ENCODE measurements at regions not wholly inside any gene's neighbourhood (a gene's known extent, or its start where the extent isn't known, plus 50 kb on each side); places are given as distances from the start of the nearest gene placed in this dataset.
"Not testable (repeated sequence)": the region's sequence is repeated elsewhere in the genome, so short reads cannot be mapped to it uniquely, and the experiment has no call there.

GRCh38 chr4:38377195-38377594 lies 286.8 kb upstream of the KLF3 start:
- Histone ChIP-seq H2AFZ (ENCODE audit: low read length, unreplicated experiment) (no peak overlapping the region), H3K4me3 (ENCODE audit: low read depth, low read length) (no peak overlapping the region), H3K4me1 (ENCODE audit: control insufficient read depth, insufficient read depth, low read length, unreplicated experiment) (no peaks in the 10 kb centered on the region), H3K36me3 (ENCODE audit: insufficient read depth, low read length) (no peaks in the 10 kb centered on the region), H3K27ac (ENCODE audit: low read depth, low read length) (no peak overlapping the region), H3K79me2 (ENCODE audit: control insufficient read depth, insufficient read depth, low read length, unreplicated experiment) (no peaks in the 10 kb centered on the region), H3K27me3 (ENCODE audit: insufficient read depth, low read length) (no peaks in the 10 kb centered on the region; the same call in 1 of the 2 replicates)

GRCh38 chr4:38378478-38378877 lies 285.5 kb upstream of the KLF3 start:
- no peak overlapping the region for H3K4me3 ChIP-seq (ENCODE audit: low read depth, low read length)
- H3K4me1 ChIP-seq (ENCODE audit: control insufficient read depth, insufficient read depth, low read length, unreplicated experiment) = no peaks in the 10 kb centered on the region
- H3K79me2 ChIP-seq (ENCODE audit: control insufficient read depth, insufficient read depth, low read length, unreplicated experiment) = no peaks in the 10 kb centered on the region
- no peaks in the 10 kb centered on the region for H3K36me3 ChIP-seq (ENCODE audit: insufficient read depth, low read length)
- no peaks in the 10 kb centered on the region; the same call in 1 of the 2 replicates for H3K27me3 ChIP-seq (ENCODE audit: insufficient read depth, low read length)
- H3K27ac ChIP-seq (ENCODE audit: low read depth, low read length) = no peak overlapping the region
- no peak overlapping the region for H2AFZ ChIP-seq (ENCODE audit: low read length, unreplicated experiment)

GRCh38 chr4:38381788-38382187 lies 282.2 kb upstream of the KLF3 start:
- Histone ChIP-seq H3K79me2 (ENCODE audit: control insufficient read depth, insufficient read depth, low read length, unreplicated experiment) (no peaks in the 10 kb centered on the region), H3K4me1 (ENCODE audit: control insufficient read depth, insufficient read depth, low read length, unreplicated experiment) (no peaks in the 10 kb centered on the region)

GRCh38 chr4:38382520-38382919 lies 281.5 kb upstream of the KLF3 start:
- no peaks in the 10 kb centered on the region for H3K79me2 ChIP-seq (ENCODE audit: control insufficient read depth, insufficient read depth, low read length, unreplicated experiment)
- no peaks in the 10 kb centered on the region for H3K36me3 ChIP-seq (ENCODE audit: insufficient read depth, low read length)
- no peak overlapping the region for H3K27ac ChIP-seq (ENCODE audit: low read depth, low read length)
- H2AFZ ChIP-seq (ENCODE audit: low read length, unreplicated experiment) = no peak overlapping the region
- no peaks in the 10 kb centered on the region for H3K27me3 ChIP-seq (ENCODE audit: insufficient read depth, low read length)
- H3K4me1 ChIP-seq (ENCODE audit: control insufficient read depth, insufficient read depth, low read length, unreplicated experiment) = no peaks in the 10 kb centered on the region
- no peak overlapping the region for H3K4me3 ChIP-seq (ENCODE audit: low read depth, low read length)

More at GRCh38 chr4:38381788-38382187, 282.2 kb upstream of the KLF3 start:
- Histone ChIP-seq H3K27me3 (ENCODE audit: insufficient read depth, low read length) (no peaks in the 10 kb centered on the region), H2AFZ (ENCODE audit: low read length, unreplicated experiment) (no peak overlapping the region), H3K27ac (ENCODE audit: low read depth, low read length) (no peak overlapping the region), H3K36me3 (ENCODE audit: insufficient read depth, low read length) (no peaks in the 10 kb centered on the region), H3K4me3 (ENCODE audit: low read depth, low read length) (no peak overlapping the region)

- H2AFZ ChIP-seq (ENCODE audit: low read length, unreplicated experiment) = no peak overlapping the region
- H3K27me3 ChIP-seq (ENCODE audit: insufficient read depth, low read length) = no peaks in the 10 kb centered on the region
- H3K27ac ChIP-seq (ENCODE audit: low read depth, low read length) = no peak overlapping the region
- H3K36me3 ChIP-seq (ENCODE audit: insufficient read depth, low read length) = no peaks in the 10 kb centered on the region
- no peaks in the 10 kb centered on the region for H3K79me2 ChIP-seq (ENCODE audit: control insufficient read depth, insufficient read depth, low read length, unreplicated experiment)
- H3K4me1 ChIP-seq (ENCODE audit: control insufficient read depth, insufficient read depth, low read length, unreplicated experiment) = no peaks in the 10 kb centered on the region
- H3K4me3 ChIP-seq (ENCODE audit: low read depth, low read length) = no peak overlapping the region
Observed at GRCh38 chr4:38383646-38384121, 280.3 kb upstream of the KLF3 start.

GRCh38 chr4:38385093-38386004 lies 278.6 kb upstream of the KLF3 start:
- no peaks in the 10 kb centered on the region for H3K27me3 ChIP-seq (ENCODE audit: insufficient read depth, low read length)
- H3K79me2 ChIP-seq (ENCODE audit: control insufficient read depth, insufficient read depth, low read length, unreplicated experiment) = no peaks in the 10 kb centered on the region
- H3K4me3 ChIP-seq (ENCODE audit: low read depth, low read length) = no peak overlapping the region
- H3K4me1 ChIP-seq (ENCODE audit: control insufficient read depth, insufficient read depth, low read length, unreplicated experiment) = no peaks in the 10 kb centered on the region
- H2AFZ ChIP-seq (ENCODE audit: low read length, unreplicated experiment) = no peak overlapping the region
- H3K36me3 ChIP-seq (ENCODE audit: insufficient read depth, low read length) = no peaks in the 10 kb centered on the region
- H3K27ac ChIP-seq (ENCODE audit: low read depth, low read length) = no peak overlapping the region

GRCh38 chr4:38386005-38386551 lies 277.9 kb upstream of the KLF3 start:
- Histone ChIP-seq H3K79me2 (ENCODE audit: control insufficient read depth, insufficient read depth, low read length, unreplicated experiment) (no peaks in the 10 kb centered on the region), H3K36me3 (ENCODE audit: insufficient read depth, low read length) (no peaks in the 10 kb centered on the region), H3K4me1 (ENCODE audit: control insufficient read depth, insufficient read depth, low read length, unreplicated experiment) (no peaks in the 10 kb centered on the region), H2AFZ (ENCODE audit: low read length, unreplicated experiment) (no peak overlapping the region), H3K27ac (ENCODE audit: low read depth, low read length) (no peak overlapping the region), H3K27me3 (ENCODE audit: insufficient read depth, low read length) (no peaks in the 10 kb centered on the region), H3K4me3 (ENCODE audit: low read depth, low read length) (no peak overlapping the region)

GRCh38 chr4:38386654-38387188 lies 277.3 kb upstream of the KLF3 start:
- no peak overlapping the region for H2AFZ ChIP-seq (ENCODE audit: low read length, unreplicated experiment)
- H3K27ac ChIP-seq (ENCODE audit: low read depth, low read length) = no peak overlapping the region
- H3K4me3 ChIP-seq (ENCODE audit: low read depth, low read length) = no peak overlapping the region
- H3K79me2 ChIP-seq (ENCODE audit: control insufficient read depth, insufficient read depth, low read length, unreplicated experiment) = no peaks in the 10 kb centered on the region
- no peaks in the 10 kb centered on the region for H3K36me3 ChIP-seq (ENCODE audit: insufficient read depth, low read length)
- no peaks in the 10 kb centered on the region for H3K27me3 ChIP-seq (ENCODE audit: insufficient read depth, low read length)
- H3K4me1 ChIP-seq (ENCODE audit: control insufficient read depth, insufficient read depth, low read length, unreplicated experiment) = no peaks in the 10 kb centered on the region

- no peak overlapping the region for H3K27ac ChIP-seq (ENCODE audit: low read depth, low read length)
- H3K27me3 ChIP-seq (ENCODE audit: insufficient read depth, low read length) = no peaks in the 10 kb centered on the region
- H3K79me2 ChIP-seq (ENCODE audit: control insufficient read depth, insufficient read depth, low read length, unreplicated experiment) = no peaks in the 10 kb centered on the region
- H3K4me1 ChIP-seq (ENCODE audit: control insufficient read depth, insufficient read depth, low read length, unreplicated experiment) = no peaks in the 10 kb centered on the region
- H2AFZ ChIP-seq (ENCODE audit: low read length, unreplicated experiment) = no peak overlapping the region
- H3K36me3 ChIP-seq (ENCODE audit: insufficient read depth, low read length) = no peaks in the 10 kb centered on the region
- no peak overlapping the region for H3K4me3 ChIP-seq (ENCODE audit: low read depth, low read length)
Observed at GRCh38 chr4:38387348-38387747, 276.7 kb upstream of the KLF3 start.

- Histone ChIP-seq H3K4me1 (ENCODE audit: control insufficient read depth, insufficient read depth, low read length, unreplicated experiment) (no peaks in the 10 kb centered on the region), H3K27ac (ENCODE audit: low read depth, low read length) (no peak overlapping the region), H3K79me2 (ENCODE audit: control insufficient read depth, insufficient read depth, low read length, unreplicated experiment) (no peaks in the 10 kb centered on the region), H2AFZ (ENCODE audit: low read length, unreplicated experiment) (no peak overlapping the region), H3K4me3 (ENCODE audit: low read depth, low read length) (no peak overlapping the region), H3K27me3 (ENCODE audit: insufficient read depth, low read length) (no peaks in the 10 kb centered on the region), H3K36me3 (ENCODE audit: insufficient read depth, low read length) (no peaks in the 10 kb centered on the region)
Observed at GRCh38 chr4:38387819-38388218, 276.2 kb upstream of the KLF3 start.

- H3K27ac ChIP-seq (ENCODE audit: low read depth, low read length); H3K36me3 ChIP-seq (ENCODE audit: insufficient read depth, low read length); H3K79me2 ChIP-seq (ENCODE audit: control insufficient read depth, insufficient read depth, low read length, unreplicated experiment); H3K4me1 ChIP-seq (ENCODE audit: control insufficient read depth, insufficient read depth, low read length, unreplicated experiment); H3K4me3 ChIP-seq (ENCODE audit: low read depth, low read length); H3K27me3 ChIP-seq (ENCODE audit: insufficient read depth, low read length); H2AFZ ChIP-seq (ENCODE audit: low read length, unreplicated experiment): not testable (repeated sequence)
Observed at GRCh38 chr4:38388907-38389306, 275.1 kb upstream of the KLF3 start.

Data from ACC112 (cell line).